SJSA1 (cell line): ENCODE measurements at regions not wholly inside any gene's neighbourhood (a gene's known extent, or its start where the extent isn't known, plus 50 kb on each side); places are given as distances from the start of the nearest gene placed in this dataset.
"Not testable (repeated sequence)": the region's sequence is repeated elsewhere in the genome, so short reads cannot be mapped to it uniquely, and the experiment has no call there.

Experiments
- DNase-seq, 2 experiments: peaks; one replicate each; pipeline ENCODE4 v3.0.0-alpha.2; 2015 to 2020; ENCODE audit warnings: low spot score in 2 of 2, low read depth in 1 of 2
- H3K27ac ChIP-seq: fragments of 250-450 bp; sonication (Bioruptor Pico); 2 replicates; pipeline ENCODE4 v1.5.1; 2020; ENCODE audit warnings: mild to moderate bottlenecking, moderate library complexity
- H3K27me3 ChIP-seq: fragments of 250-450 bp; sonication (Bioruptor Pico); replicated peaks from 2 replicates; pipeline ENCODE4 v1.5.1; 2020; ENCODE audit warnings: mild to moderate bottlenecking, moderate library complexity
- H3K36me3 ChIP-seq: fragments of 250-450 bp; sonication (Bioruptor Pico); 2 replicates; pipeline ENCODE4 v1.5.1; 2020; ENCODE audit warnings: mild to moderate bottlenecking
- H3K4me1 ChIP-seq: fragments of 250-450 bp; sonication (Bioruptor Pico); replicated peaks from 2 replicates; pipeline ENCODE4 v1.6.1; 2021; ENCODE audit warnings: mild to moderate bottlenecking
- H3K4me3 ChIP-seq: fragments of 250-450 bp; sonication (Bioruptor Pico); 2 replicates; pipeline ENCODE4 v1.5.1; 2020; ENCODE audit warnings: mild to moderate bottlenecking
- H3K9me3 ChIP-seq: fragments of 250-450 bp; sonication (Bioruptor Pico); replicated peaks from 2 replicates; pipeline ENCODE4 v1.5.1; 2020; ENCODE audit warnings: mild to moderate bottlenecking

DNA sequence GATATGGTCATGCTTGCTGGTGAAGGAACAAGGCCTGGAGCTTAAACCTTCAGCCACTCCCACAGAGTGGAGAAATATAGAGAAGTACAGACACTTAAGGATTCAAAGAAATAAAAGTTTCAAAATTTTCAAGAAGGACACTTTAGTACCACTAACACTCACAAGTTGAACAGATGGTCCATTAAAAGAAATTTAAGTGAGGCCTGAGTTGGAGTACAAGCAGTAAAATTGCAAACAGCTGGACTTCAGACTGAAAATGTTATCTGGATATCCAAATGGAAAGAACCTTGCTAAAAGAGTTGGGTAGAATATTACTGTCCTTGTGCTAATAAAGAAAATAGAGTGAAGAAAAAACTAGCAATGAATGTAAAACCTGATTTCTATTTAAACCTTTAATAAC lies 397.1 kb upstream of the KCNMB2 start:
- H3K27me3 ChIP-seq = no peaks in the 10 kb centered on the region
- no peak for DNase-seq
- H3K4me1 ChIP-seq = 0 out of 2 replicates have a peak, but pooled peaks cover 3% of the 10 kb centered on the region
- no peak overlapping the region for H3K4me3 ChIP-seq
- no peaks in the 10 kb centered on the region for H3K9me3 ChIP-seq
- no peak overlapping the region for H3K27ac ChIP-seq
- no peaks in the 10 kb centered on the region for H3K36me3 ChIP-seq

DNA sequence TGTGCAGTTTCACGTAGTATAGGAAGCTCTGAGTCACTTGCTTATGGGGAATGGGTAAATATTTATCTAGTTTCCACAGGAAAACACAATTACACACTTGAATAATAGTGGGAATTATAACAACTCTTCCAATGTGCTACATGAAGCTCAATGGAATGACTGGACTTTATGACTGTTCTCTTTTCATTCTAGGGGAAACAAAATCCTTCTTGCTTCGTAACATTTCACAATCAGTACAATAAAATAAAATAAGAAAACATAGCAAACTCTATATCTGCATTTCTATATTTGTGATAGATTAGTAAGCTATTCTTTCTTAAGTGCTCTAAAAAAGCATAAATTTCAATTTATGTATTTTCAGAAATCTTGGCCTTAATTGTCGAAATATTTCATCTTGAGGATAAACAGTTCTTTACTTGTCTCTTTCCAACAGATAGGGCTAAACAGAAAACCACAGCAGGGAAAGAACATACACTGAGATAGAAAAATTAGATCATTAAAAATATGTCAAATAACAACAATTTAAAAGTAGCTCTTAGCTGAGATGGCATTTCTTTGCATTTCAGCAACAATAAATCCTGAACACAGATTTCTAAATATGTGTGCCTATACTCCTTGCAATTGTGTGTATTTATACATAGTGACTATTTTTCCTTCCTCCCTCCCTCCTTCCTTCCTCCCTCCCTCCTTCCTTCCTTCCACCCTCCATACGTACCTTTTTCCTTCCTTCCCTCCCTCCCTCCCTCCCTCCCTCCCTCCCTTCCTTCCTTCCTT lies 395.5 kb upstream of the KCNMB2 start:
- H3K27ac ChIP-seq = peak overlapping the region; percentile 41
- H3K9me3 ChIP-seq = no peaks in the 10 kb centered on the region
- DNase-seq = peak in 1 of 2 experiments; percentile 44
- H3K36me3 ChIP-seq = no peaks in the 10 kb centered on the region
- no peaks in the 10 kb centered on the region for H3K27me3 ChIP-seq
- H3K4me1 ChIP-seq = 0 out of 2 replicates have a peak, but pooled peaks cover 3% of the 10 kb centered on the region
- H3K4me3 ChIP-seq = no peak overlapping the region

DNA sequence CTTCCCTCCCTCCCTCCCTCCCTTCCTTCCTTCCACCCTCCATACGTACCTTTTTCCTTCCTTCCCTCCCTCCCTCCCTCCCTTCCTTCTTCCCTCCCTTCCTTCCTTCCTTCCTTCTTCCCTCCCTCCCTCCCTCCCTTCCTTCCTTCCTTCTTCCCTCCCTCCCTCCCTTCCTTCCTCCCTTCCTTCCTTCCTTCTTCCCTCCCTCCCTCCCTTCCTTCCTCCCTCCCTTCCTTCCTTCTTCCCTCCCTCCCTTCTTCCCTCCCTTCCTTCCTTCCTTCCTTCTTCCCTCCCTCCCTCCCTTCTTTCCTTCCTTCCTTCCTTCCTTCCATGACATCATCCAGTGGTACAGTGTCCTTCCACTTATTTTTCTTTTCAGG lies 394.9 kb upstream of the KCNMB2 start:
- H3K36me3 ChIP-seq, H3K27me3 ChIP-seq, H3K9me3 ChIP-seq, DNase-seq, H3K27ac ChIP-seq, H3K4me1 ChIP-seq, H3K4me3 ChIP-seq: not testable (repeated sequence)

DNA sequence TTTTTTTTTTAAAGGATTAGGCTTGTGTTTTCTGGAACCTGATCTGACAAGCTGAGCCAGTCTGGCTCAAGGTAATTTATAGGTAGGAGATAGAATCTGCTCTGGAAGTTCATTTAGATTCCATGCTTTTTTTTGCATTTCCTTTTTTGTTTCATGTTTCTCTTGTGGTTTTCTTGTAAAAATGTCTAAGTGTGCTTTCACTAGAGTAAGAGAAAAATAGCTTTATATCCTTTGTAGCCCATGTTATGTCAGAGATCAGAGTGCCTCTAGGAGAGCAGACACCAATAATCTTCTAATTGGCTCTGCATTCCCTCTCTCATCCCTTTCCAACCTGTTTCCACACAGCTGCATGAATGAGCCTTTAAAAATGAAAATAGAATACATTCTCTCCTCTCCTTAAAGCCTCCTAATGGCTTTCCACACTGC lies 389.8 kb upstream of the KCNMB2 start:
- no peaks in the 10 kb centered on the region for H3K36me3 ChIP-seq
- no peaks in the 10 kb centered on the region for H3K9me3 ChIP-seq
- no peak overlapping the region for H3K27ac ChIP-seq
- no peaks in the 10 kb centered on the region for H3K27me3 ChIP-seq
- H3K4me1 ChIP-seq = no peaks in the 10 kb centered on the region
- DNase-seq = no peak
- H3K4me3 ChIP-seq = no peak overlapping the region

DNA sequence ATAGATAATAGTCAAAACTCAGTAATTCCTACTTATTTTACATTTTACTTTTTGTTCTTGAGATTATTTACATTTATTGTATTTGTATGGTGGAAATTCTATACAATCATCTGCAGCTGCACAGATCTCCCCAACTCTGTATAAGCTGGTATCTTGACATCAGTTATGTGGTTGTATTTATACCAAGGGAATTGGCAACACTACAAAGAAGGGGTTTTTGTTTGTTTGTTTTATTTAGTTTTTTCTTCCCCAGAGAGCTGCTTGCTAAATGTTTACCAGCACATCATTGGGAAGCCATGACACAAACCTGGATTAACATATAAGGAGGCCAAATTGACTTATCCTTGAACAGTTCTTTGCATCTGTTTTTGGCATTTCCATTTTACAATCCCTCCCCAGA lies 389.2 kb upstream of the KCNMB2 start:
- no peaks in the 10 kb centered on the region for H3K9me3 ChIP-seq
- no peaks in the 10 kb centered on the region for H3K36me3 ChIP-seq
- DNase-seq = no peak
- H3K4me3 ChIP-seq = no peak overlapping the region
- H3K27me3 ChIP-seq = no peaks in the 10 kb centered on the region
- no peak overlapping the region for H3K27ac ChIP-seq
- no peaks in the 10 kb centered on the region for H3K4me1 ChIP-seq

GRCh38 chr3:178152031-178152806 lies 384.0 kb upstream of the KCNMB2 start:
- Histone ChIP-seq H3K4me3 (no peak overlapping the region), H3K36me3 (no peaks in the 10 kb centered on the region), H3K27me3 (no peaks in the 10 kb centered on the region), H3K9me3 (no peaks in the 10 kb centered on the region), H3K4me1 (no peaks in the 10 kb centered on the region), H3K27ac (no peak overlapping the region)
- DNase-seq = no peak

DNA sequence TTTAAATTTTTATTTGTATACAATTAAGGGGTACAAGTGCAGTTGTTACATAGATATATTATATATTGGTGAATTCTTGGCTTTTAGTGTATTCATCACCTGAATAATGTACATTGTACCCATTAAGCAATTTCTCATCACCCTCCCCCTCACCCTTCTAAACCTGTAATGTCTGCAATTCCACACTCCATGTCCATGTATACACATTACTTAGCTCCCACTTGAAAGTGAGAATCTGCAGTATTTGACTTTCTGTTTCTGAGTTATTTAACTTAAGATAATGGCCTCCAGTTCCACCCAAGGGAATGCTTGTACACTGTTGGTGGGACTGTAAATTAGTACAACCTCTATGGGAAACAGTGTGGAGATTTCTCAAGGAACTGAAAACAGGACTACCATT lies 383.2 kb upstream of the KCNMB2 start:
- H3K4me1 ChIP-seq = no peaks in the 10 kb centered on the region
- H3K4me3 ChIP-seq = no peak overlapping the region
- no peak overlapping the region for H3K27ac ChIP-seq
- H3K27me3 ChIP-seq = no peaks in the 10 kb centered on the region
- DNase-seq = no peak
- H3K9me3 ChIP-seq = no peaks in the 10 kb centered on the region
- H3K36me3 ChIP-seq = no peaks in the 10 kb centered on the region

DNA sequence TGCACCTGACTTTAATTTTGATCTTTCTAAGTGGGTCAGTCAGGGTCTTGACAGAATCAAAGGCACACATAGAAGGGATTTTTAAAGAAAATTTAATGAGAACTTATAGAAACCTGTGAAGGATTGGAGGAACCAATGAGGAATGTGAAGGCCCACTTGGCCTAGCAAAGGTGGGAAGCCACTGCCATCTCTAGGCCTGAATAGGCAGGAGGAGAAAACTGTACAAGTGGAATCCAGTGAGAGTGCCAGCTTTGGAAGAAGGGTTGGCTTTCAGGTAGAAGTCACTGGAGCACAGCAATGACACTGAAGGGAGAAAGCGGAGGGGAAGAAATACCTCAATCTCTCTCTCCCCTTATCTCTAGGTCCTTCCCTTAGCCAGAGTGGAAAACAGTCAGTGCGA lies 380.7 kb upstream of the KCNMB2 start:
- no peak overlapping the region for H3K4me3 ChIP-seq
- H3K4me1 ChIP-seq = no peaks in the 10 kb centered on the region
- DNase-seq = no peak
- no peaks in the 10 kb centered on the region for H3K36me3 ChIP-seq
- H3K9me3 ChIP-seq = no peaks in the 10 kb centered on the region
- no peaks in the 10 kb centered on the region for H3K27me3 ChIP-seq
- no peak overlapping the region for H3K27ac ChIP-seq

DNA sequence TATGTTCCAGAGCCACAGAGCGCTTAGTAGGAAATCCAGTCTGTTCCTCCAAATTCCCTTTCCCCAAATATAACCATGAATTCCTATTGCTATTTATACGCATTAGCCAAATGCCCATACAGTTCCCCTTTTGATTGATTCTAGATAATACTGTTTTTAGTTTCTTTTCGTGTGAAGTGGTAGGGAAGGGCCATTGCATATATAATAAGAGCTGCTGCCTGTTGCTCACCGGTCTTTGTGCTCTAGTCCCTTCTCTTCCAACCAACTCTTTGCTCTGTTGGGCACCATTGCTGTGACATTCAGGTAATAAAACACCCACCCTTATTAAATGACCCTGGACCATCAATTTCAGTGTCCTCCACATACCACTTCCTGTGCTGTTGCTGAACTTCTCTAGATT lies 379.9 kb upstream of the KCNMB2 start:
- no peaks in the 10 kb centered on the region for H3K36me3 ChIP-seq
- no peak overlapping the region for H3K27ac ChIP-seq
- no peaks in the 10 kb centered on the region for H3K27me3 ChIP-seq
- no peaks in the 10 kb centered on the region for H3K9me3 ChIP-seq
- DNase-seq = no peak
- H3K4me3 ChIP-seq = no peak overlapping the region
- no peaks in the 10 kb centered on the region for H3K4me1 ChIP-seq

GRCh38 chr3:178159691-178160220 lies 376.5 kb upstream of the KCNMB2 start:
- Histone ChIP-seq H3K4me3 (no peak overlapping the region), H3K27me3 (no peaks in the 10 kb centered on the region), H3K36me3 (no peaks in the 10 kb centered on the region), H3K27ac (no peak overlapping the region), H3K4me1 (no peaks in the 10 kb centered on the region), H3K9me3 (no peaks in the 10 kb centered on the region)
- DNase-seq = no peak

GRCh38 chr3:178169421-178169820 lies 366.8 kb upstream of the KCNMB2 start:
- Histone ChIP-seq H3K36me3 (no peaks in the 10 kb centered on the region), H3K27ac (no peak overlapping the region), H3K9me3 (no peaks in the 10 kb centered on the region), H3K4me1 (no peaks in the 10 kb centered on the region), H3K27me3 (no peaks in the 10 kb centered on the region), H3K4me3 (no peak overlapping the region)
- no peak for DNase-seq

DNA sequence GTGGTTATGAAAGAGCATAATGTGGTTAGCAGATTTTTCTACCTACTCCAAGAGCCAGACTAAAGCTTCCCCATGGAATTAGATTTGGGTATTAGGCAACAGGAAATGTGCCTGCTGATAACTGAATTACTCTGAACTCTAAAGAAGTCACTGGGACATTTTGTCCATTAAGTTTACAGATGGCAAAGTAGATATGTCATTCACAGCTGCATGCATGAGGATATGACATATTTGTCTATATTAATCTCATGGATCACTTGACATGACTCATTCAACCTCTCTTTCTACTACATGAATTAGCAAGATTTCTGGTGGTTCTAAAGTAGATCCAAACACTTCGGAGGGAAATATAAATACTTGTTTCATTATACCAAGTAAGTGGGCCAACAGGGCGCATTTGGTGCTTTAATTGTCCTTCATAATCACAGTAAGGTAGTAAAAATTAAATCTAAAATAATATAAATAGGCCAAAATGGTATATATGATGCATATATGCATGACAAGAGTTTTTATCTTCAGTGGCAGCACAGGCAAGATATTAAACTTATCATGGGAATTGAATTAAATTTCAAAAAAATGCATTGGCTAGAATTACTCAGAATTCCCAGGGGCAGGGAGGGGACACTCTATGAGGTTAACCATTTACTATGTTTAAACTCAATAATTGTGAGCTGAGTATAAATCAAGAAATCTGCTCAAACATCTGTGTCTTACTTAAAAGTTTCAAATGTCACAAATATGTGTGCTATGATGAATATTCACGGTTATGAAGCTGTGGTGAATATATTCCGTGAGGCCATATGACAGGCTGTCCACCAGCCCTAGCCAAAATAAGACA lies 365.3 kb upstream of the KCNMB2 start:
- H3K9me3 ChIP-seq = no peaks in the 10 kb centered on the region
- H3K27ac ChIP-seq = no peak overlapping the region
- no peak overlapping the region for H3K4me3 ChIP-seq
- no peak for DNase-seq
- no peaks in the 10 kb centered on the region for H3K27me3 ChIP-seq
- no peaks in the 10 kb centered on the region for H3K36me3 ChIP-seq
- H3K4me1 ChIP-seq = no peaks in the 10 kb centered on the region

DNA sequence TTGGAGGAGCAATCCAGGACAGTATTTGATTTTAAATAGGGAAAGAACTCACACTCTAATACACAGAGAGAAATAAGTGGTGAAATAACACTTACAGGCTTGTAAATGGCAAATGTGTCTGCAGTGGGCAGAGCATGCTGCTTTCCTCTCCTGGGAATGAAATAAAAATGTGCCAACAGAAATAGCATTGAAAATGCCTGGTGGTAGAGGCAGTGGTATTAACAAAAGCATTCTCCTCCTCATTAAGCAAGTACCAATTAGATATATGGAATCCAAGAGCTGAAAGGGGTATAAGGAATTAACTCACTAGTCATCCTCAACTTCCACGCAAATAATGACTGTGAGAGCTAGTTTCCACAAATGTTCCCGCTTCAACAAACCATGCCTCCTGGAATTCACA lies 364.1 kb upstream of the KCNMB2 start:
- H3K4me1 ChIP-seq = no peaks in the 10 kb centered on the region
- H3K36me3 ChIP-seq = no peaks in the 10 kb centered on the region
- no peak overlapping the region for H3K4me3 ChIP-seq
- no peak overlapping the region for H3K27ac ChIP-seq
- no peak for DNase-seq
- no peaks in the 10 kb centered on the region for H3K27me3 ChIP-seq
- no peaks in the 10 kb centered on the region for H3K9me3 ChIP-seq
